TTC549 (cell line): ENCODE measurements at regions not wholly inside any gene's neighbourhood (a gene's known extent, or its start where the extent isn't known, plus 50 kb on each side); places are given as distances from the start of the nearest gene placed in this dataset.

ENCODE experiments used
- FAIRE-seq: peaks from 2 replicates; lab custom pipeline; 2012; peaks lifted over from hg19 to GRCh38; lab: Jason Lieb, UNC

DNA sequence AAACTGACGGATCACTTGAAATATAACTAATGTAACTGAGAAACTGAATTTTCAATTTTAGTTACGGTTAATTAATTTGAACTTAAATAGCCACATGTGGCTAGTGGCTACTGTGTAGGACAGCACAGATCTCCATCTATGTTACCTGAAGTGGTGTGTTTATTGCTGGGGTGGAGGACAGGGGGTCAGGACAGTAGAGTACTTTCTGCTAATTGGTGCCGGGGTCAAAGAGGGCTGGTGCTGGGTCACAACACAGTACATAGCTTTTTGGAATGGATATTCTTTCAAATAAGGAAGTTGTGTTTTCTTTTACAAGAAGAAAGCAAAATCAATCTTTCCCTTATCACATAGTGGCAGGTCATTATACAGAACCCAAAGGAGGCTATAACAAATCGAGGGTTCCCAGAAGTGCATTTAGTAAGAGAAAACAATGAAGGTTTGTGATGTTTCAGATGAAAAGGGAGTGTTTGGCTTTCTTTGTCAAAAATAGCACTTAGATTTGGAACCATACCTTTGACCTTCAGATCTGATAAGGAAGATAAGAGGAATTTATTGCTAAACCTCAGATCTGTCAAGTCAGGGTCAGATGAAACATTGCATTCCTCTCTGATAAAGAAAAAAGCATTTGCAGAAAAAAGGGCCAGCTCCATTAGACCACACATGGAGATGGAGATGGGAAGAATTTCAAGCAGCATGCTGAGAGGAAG lies 384.5 kb downstream of the AASDHPPT start:
- no peak for FAIRE-seq

GRCh38 chr11:106463154-106463553 lies 385.7 kb downstream of the AASDHPPT start:
- no peak for FAIRE-seq

DNA sequence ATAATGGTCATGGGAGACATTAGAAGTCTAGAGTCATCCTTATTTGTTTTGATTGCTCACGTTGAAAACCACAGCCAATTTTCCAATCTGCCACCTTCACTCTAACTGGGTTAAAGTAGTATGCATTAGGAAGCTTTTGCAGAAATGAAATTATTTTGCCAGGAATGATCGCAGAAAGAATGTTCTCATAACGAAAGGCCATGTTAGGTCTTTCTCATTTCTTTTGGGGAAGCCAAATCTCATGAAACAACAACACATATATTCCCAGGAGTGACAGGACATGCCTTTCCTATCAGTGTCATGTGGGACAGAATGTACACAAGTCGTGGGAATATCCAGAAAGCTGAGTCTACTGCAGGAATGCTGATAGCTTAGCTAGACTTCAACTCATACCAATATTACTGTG lies 386.3 kb downstream of the AASDHPPT start:
- no peak for FAIRE-seq

- no peak for FAIRE-seq
Observed at GRCh38 chr11:106464728-106465127, 387.3 kb downstream of the AASDHPPT start.

GRCh38 chr11:106466521-106467080 lies 389.1 kb downstream of the AASDHPPT start:
- no peak for FAIRE-seq

- no peak for FAIRE-seq
Observed at GRCh38 chr11:106467501-106467900, 390.0 kb downstream of the AASDHPPT start.

DNA sequence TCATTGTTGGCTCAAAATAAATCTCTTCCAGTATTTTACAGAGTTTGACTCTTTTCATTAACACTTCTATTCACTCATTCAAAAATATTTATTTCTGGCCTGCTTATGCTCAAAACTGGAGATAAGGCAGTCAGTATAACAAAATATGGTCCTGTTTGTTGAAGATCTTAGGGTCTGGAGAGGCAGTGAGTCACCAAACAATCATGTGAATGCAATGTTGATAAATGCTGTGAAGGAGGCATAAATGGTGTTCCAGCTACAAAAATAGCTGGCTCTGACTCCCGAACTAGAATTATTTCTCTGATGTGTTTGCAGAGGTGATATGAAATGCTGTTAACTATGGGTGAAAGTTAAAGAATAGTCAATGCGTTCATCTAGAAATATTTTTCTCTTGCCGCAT lies 390.6 kb downstream of the AASDHPPT start:
- no peak for FAIRE-seq

- no peak for FAIRE-seq
Observed at GRCh38 chr11:106468531-106468930, 391.1 kb downstream of the AASDHPPT start.

- no peak for FAIRE-seq
Observed at GRCh38 chr11:106470230-106470629, 392.8 kb downstream of the AASDHPPT start.

DNA sequence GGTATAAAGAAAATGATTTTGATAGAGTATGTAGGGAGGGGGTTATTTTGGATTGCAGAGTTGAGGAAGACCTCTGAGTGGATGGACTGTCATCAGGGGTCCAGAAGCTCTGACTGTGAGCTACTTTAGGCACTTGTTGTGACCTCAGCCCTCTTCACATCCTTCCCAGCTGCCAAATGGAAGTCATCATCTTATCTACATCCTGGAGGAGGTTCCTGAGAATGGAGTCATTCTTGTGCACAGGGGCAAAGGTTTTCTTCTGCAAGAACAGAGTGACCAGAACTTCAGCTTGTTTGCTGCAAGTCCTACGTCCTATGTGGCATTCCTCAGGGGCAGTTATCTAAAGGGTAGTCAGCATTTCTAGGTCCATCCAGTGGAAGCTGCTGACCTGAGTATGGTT lies 393.8 kb downstream of the AASDHPPT start:
- no peak for FAIRE-seq

DNA sequence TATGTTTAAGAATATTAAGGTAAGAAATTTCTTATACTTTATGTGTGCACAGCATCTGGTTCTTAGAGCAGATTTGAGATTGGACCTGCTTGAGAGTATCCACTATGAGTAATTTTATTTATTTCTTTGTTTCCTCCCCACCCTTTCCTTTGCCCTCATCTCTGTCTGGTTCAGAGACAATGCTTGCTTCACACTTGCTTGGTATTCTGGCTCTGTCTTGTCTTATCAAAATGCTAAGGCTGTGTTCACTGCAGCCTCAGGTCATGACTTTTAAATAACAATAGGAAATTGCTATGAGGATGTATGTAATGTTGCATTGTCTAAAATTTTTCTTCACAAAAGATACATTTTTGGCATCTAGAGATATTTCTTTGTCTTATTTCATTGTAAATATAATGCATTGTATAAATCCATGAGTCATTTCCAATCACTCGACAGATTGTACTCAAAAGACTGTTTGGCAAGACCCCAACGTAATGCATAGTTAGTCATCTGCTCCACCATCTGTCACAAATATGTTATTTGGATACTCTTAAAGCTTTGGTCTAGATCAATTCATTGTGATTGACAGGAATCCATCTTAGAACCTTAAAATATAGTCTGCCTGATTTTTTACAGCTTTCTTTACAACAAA lies 395.7 kb downstream of the AASDHPPT start:
- no peak for FAIRE-seq

DNA sequence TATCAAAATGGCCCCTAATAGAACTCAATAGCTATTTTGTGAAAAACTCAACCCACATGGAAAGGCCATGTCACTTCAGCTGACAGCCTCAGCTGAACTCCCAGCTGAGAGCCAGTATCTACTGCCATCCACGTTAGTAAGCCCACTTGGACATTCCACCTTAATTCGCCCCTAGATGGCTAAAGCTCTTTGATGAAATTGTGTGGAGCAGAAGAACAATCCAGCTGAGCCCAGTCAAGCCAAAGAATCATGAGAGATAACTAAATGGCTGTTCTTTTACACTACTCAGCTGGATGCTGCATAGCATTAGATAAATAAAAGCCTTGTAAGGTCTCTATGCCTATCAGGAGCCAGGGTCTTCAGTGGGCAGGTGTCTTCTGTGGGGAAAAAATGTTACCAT lies 396.8 kb downstream of the AASDHPPT start:
- no peak for FAIRE-seq

DNA sequence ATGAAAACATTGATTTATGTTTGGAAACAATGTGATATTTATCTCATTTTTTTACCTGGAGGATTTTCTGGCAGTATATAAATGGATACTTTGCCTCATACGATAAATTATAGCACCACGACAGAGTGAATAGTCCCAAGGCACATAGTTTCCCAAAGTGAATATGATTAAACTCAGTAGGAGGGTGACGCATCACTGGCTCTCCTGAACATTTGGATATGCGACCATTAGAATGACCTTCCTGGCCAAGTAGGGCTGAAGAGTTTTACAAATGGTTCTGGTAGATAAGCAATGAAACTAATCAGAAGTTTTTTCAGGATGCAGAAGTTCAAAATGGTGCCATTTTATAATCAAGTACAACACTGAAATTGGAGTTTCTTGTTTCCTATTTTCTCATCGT lies 397.7 kb downstream of the AASDHPPT start:
- FAIRE-seq, result no peak

DNA sequence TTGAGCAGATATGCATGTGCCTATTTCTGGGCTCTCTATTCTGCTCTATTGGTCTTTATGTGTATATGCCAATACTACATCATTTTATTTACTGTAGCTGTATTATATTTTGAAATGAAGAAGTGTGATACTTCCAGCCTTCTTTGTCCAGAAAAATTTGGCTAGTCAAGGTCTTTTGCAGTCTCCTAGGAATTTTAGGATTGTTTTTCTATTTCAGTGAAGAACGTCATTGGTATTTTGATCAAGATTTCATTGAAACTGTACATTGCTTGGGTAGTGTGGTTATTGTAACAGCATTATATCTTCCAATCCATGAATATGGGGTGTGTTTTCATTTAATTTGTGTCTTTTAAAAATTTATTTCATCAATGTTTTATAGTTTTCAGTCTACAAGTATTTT lies 400.3 kb downstream of the AASDHPPT start:
- no peak for FAIRE-seq

- no peak for FAIRE-seq
Observed at GRCh38 chr11:106479646-106480045, 402.2 kb downstream of the AASDHPPT start.

GRCh38 chr11:106480581-106481190 lies 403.2 kb downstream of the AASDHPPT start:
- FAIRE-seq, result no peak

GRCh38 chr11:106482917-106483785 lies 405.7 kb downstream of the AASDHPPT start:
- no peak for FAIRE-seq

- FAIRE-seq, result no peak
Observed at GRCh38 chr11:106491751-106492150, 414.3 kb downstream of the AASDHPPT start.

- no peak for FAIRE-seq
Observed at GRCh38 chr11:106493751-106494150, 416.3 kb downstream of the AASDHPPT start.

DNA sequence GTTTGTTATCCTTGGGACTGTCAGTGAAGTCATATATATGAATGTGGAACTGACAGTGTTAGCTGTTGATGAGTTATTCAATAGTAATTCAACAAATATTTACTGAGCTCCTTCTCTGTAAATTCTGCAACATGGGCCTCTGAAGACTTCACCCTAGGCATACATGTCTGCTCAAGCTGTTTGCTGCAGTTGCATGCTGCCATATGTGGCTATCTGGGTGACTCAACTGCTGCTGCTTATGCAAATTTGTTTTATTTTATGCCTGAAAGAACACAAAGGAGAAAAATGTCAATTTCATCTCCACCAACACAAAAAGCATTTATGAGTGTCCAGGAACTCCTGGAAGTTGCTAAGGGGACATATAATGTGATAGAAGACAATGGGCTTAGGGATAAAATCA lies 417.6 kb downstream of the AASDHPPT start:
- no peak for FAIRE-seq

DNA sequence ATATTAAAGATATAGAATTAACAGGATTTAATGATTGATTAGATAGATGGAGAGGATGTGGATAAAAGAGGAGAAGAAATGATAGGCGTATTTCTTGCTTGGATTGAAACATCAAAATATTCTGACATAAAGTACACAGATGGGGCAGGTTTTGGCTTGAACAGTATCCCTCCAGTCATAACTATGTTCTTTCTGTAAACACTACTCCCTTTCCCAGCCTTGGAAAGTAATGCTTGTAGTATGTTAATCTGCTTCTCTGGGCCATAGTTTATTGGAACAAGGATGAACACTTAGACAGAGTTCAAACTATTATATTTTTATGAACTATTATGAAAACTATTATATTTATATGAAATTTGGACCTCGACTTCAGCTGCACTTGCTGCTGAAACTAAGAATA lies 419.2 kb downstream of the AASDHPPT start:
- FAIRE-seq, result no peak

DNA sequence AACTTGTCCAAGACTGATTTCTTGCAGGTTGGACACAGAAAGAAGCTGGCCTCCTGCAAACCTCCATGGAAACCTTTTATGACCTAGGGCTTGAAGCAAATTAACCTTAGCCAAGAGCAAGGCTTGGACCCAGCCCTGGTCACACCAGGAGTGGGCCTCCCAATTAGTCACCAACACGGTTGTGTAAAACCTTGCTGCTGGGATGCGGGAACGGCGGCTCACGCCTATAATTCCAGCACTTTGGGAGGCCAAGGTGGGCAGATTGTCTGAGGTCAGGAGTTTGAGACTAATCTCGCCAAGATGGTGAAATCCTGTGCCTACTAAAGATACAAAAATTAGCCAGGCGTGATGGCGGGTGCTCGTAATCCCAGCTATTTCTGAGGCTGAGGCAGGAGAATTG lies 419.9 kb downstream of the AASDHPPT start:
- FAIRE-seq, result no peak
